Gastrocnemius medialis (tissue), 4 donors: ENCODE measurements at regions not wholly inside any gene's neighbourhood (a gene's known extent, or its start where the extent isn't known, plus 50 kb on each side); places are given as distances from the start of the nearest gene placed in this dataset.
"Not testable (repeated sequence)": the region's sequence is repeated elsewhere in the genome, so short reads cannot be mapped to it uniquely, and the experiment has no call there.

Experiments used
- POLR2A ChIP-seq, 2 donors: fragments of 450-650 bp; IDR thresholded peaks; one replicate each; pipeline ENCODE4 v1.6.1; 2017; ENCODE audit warnings: antibody characterized with exemption in 2 of 2, mild to moderate bottlenecking in 2 of 2, moderate library complexity in 2 of 2
- TF ChIP-seq, protein P1 (sequence below), 5 experiments: fragments of 450-650 bp in 3 of 5; fragments of 200-600 bp in 2 of 5; sonication (generic) in 2 of 5; IDR thresholded peaks in 4 of 5; conservative IDR thresholded peaks in 1 of 5; 1 replicate in 4 of 5; 2 replicates in 1 of 5; pipeline ENCODE4 v1.5.1; 2016 to 2019; ENCODE audit warnings: antibody characterized with exemption in 5 of 5, mild to moderate bottlenecking in 3 of 5, moderate library complexity in 3 of 5

DNA sequence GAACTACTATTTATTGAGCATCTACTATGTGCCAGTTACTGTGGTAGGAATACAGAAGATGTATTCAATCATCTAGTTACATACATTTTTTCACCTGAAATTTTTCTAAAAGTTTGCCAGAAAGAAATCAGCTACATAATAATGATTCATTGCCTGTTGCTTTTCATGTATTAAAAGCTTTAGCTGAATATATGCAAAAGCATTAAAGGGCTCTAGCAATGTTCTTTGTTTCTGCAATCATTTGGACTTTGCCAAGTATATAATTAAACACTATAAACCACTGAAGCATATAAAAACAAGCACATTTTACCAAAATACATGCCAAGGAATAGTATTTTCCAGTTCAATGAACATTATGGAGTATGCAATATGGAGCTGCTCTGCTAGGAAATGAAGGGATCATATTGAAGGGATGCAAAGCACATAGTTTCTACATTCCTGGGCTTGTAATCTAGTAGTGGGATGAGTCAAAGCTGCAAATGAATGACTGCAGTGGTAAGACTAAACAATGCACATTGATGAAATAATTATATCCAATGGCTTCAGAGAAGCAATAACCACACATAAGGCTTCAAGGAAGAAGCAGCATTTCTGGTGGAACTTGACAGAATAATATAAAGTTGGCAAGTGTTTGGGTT, 87.7 kb downstream of the FOXD4L6 start:
- not testable (repeated sequence) for TF ChIP-seq POLR2A (IDR thresholded peaks at IDR 0.05)
- TF ChIP-seq, protein P1, sequence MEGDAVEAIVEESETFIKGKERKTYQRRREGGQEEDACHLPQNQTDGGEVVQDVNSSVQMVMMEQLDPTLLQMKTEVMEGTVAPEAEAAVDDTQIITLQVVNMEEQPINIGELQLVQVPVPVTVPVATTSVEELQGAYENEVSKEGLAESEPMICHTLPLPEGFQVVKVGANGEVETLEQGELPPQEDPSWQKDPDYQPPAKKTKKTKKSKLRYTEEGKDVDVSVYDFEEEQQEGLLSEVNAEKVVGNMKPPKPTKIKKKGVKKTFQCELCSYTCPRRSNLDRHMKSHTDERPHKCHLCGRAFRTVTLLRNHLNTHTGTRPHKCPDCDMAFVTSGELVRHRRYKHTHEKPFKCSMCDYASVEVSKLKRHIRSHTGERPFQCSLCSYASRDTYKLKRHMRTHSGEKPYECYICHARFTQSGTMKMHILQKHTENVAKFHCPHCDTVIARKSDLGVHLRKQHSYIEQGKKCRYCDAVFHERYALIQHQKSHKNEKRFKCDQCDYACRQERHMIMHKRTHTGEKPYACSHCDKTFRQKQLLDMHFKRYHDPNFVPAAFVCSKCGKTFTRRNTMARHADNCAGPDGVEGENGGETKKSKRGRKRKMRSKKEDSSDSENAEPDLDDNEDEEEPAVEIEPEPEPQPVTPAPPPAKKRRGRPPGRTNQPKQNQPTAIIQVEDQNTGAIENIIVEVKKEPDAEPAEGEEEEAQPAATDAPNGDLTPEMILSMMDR (IDR thresholded peaks at IDR 0.05 in 4 of 5, conservative IDR thresholded peaks at IDR 0.05 in 1 of 5): not testable (repeated sequence)
